ENCODE measurements at regions not wholly inside any gene's neighbourhood (a gene's known extent, or its start where the extent isn't known, plus 50 kb on each side); places are given as distances from the start of the nearest gene placed in this dataset.

DNA sequence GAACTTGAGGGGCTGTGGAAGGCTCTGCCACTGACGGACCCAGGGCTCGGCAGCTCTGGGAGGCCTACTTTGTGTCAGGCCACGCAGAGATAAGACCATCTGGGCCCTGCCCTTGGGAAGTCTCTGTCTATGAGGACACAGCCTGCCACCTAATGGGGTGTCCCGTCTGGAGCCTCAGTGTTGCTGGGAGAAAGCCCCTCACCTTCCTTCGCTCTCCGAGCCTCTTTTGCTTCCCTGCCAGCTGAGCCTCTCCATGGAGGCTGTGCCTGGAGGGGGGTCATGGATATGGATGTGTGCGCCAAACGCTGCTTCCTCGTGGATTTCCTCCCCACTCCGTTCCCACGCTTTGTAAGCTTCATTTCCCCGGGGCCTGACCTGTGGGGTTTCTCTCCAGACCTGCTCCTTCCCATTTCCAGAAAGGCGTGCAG is 228.8 kb downstream of the SEC14L1 start:
- TF ChIP-seq, protein P1, sequence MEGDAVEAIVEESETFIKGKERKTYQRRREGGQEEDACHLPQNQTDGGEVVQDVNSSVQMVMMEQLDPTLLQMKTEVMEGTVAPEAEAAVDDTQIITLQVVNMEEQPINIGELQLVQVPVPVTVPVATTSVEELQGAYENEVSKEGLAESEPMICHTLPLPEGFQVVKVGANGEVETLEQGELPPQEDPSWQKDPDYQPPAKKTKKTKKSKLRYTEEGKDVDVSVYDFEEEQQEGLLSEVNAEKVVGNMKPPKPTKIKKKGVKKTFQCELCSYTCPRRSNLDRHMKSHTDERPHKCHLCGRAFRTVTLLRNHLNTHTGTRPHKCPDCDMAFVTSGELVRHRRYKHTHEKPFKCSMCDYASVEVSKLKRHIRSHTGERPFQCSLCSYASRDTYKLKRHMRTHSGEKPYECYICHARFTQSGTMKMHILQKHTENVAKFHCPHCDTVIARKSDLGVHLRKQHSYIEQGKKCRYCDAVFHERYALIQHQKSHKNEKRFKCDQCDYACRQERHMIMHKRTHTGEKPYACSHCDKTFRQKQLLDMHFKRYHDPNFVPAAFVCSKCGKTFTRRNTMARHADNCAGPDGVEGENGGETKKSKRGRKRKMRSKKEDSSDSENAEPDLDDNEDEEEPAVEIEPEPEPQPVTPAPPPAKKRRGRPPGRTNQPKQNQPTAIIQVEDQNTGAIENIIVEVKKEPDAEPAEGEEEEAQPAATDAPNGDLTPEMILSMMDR (IDR thresholded peaks at IDR 0.05): no peak
- TF ChIP-seq ZFX (IDR thresholded peaks at IDR 0.05; ENCODE audit: borderline replicate concordance): no peak
- H3K27ac ChIP-seq: no peak overlapping the region

DNA sequence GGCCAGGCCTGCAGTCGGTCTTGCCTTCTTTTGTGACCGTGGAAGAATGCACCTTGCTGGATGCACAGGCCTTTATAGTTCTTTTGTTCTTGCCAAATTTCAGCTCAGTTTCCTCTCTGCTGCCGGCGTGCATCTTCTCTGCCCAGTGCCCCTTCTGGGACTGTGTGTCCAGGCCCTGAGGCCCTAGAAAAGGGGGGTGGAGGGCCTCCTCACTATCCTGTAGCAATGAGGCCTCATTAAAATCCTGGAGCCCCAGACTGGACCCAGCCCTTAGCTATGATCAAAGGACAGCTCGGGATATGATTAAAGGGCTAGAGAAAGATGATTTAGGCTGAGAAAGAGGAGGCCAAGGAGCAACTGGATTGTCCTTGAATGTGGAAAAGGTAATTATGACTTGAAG is 229.8 kb downstream of the SEC14L1 start:
- TF ChIP-seq, protein P1 (IDR thresholded peaks at IDR 0.05): no peak
- no peak for TF ChIP-seq ZFX (IDR thresholded peaks at IDR 0.05; ENCODE audit: borderline replicate concordance)
- no peak overlapping the region for H3K27ac ChIP-seq

DNA sequence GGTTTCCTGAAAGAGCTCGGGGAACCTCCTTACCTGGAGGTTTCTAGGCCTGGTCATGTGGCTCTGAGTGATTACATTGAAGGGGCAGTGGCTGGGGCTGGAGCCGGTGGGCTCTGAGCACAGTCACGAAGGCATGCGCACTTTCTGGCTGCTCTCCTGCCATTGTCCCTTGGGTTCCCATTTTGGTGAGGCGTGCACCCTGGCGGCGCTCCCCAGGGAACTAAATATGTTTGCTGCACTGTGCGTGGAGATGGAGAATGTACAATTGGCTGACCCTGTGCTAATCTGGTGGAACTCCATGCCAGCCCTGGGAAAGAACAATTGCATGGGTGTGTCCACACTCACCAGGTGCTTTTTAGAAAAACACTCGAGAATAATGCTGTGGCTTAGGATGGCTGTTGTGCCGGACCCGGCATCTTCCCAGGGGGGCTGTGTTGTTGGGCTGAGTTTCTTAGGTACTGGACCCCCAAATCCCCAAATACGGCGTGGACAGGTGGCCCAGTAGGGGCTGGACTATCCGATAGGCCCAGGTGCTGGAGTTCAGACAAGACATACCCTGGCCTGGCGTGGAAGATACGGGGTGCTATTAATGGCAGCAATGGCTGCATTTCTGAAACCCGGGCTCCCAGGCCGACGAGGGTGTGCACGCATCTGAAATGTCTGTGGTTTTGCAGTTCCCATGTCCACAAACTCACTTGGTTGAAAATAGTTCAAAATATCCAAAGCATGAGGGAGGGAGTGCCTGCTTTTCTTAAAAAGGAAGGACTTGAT is 230.5 kb downstream of the SEC14L1 start:
- no peak overlapping the region for H3K27ac ChIP-seq
- TF ChIP-seq, protein P1 (IDR thresholded peaks at IDR 0.05): no peak
- TF ChIP-seq ZFX (IDR thresholded peaks at IDR 0.05; ENCODE audit: borderline replicate concordance): no peak

DNA sequence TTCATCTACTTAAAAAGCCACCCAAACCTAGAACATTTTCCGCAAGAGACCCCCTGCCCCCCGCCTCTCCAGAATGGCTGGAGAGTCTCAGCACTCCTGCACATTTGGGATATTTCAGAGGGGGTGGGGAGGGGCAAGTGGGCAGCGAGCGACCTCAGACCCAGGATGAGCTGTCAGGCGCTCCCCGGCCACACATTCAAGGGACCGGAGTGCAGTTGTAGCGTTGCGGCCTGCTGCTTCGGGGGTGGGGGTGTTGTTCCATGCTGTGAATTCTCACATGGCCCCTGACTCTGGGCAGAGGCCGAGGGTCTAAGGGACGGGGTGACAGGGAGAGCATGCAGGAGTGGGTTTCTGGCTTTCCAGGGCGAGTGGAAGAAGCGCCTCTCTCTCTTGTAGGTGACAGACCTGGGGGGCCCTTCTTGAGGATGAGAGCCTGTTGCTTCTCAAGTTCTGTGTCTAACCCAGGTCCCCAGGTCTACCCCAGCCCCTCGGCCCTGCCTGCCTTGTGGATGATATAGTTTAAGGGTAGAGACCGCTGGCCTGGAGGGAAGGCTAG is 231.2 kb downstream of the SEC14L1 start:
- no peak overlapping the region for H3K27ac ChIP-seq

DNA sequence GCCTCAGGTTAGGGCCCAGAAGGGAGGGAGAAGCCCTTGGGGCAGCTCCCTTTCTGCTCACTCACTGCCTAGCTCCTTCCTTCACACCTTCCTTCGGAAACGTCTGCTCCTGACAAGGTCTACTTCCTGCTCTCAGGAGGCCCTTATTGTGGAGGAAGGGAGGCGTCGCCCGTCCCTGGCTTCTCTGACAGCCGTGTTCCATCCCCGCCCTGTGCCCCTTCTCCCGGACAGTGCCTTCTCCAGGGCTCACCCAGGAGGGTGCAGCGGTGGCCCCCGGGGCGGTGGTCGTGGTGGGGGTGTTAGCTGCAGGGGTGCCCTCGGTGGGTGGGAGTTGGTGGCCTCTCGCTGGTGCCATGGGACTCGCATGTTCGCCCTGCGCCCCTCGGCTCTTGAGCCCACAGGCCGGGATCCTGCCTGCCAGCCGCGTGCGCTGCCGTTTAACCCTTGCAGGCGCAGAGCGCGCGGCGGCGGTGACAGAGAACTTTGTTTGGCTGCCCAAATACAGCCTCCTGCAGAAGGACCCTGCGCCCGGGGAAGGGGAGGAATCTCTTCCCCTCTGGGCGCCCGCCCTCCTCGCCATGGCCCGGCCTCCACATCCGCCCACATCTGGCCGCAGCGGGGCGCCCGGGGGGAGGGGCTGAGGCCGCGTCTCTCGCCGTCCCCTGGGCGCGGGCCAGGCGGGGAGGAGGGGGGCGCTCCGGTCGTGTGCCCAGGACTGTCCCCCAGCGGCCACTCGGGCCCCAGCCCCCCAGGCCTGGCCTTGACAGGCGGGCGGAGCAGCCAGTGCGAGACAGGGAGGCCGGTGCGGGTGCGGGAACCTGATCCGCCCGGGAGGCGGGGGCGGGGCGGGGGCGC is 231.9 kb downstream of the SEC14L1 start:
- H3K27ac ChIP-seq: no peak overlapping the region
- TF ChIP-seq ZFX (IDR thresholded peaks at IDR 0.05; ENCODE audit: borderline replicate concordance): no peak
- TF ChIP-seq, protein P1 (IDR thresholded peaks at IDR 0.05): no peak; the same call in 1 of the 2 replicates

More for the DNA sequence above, 231.2 kb downstream of the SEC14L1 start:
- TF ChIP-seq, protein P1 (IDR thresholded peaks at IDR 0.05): no peak
- no peak for TF ChIP-seq ZFX (IDR thresholded peaks at IDR 0.05; ENCODE audit: borderline replicate concordance)

DNA sequence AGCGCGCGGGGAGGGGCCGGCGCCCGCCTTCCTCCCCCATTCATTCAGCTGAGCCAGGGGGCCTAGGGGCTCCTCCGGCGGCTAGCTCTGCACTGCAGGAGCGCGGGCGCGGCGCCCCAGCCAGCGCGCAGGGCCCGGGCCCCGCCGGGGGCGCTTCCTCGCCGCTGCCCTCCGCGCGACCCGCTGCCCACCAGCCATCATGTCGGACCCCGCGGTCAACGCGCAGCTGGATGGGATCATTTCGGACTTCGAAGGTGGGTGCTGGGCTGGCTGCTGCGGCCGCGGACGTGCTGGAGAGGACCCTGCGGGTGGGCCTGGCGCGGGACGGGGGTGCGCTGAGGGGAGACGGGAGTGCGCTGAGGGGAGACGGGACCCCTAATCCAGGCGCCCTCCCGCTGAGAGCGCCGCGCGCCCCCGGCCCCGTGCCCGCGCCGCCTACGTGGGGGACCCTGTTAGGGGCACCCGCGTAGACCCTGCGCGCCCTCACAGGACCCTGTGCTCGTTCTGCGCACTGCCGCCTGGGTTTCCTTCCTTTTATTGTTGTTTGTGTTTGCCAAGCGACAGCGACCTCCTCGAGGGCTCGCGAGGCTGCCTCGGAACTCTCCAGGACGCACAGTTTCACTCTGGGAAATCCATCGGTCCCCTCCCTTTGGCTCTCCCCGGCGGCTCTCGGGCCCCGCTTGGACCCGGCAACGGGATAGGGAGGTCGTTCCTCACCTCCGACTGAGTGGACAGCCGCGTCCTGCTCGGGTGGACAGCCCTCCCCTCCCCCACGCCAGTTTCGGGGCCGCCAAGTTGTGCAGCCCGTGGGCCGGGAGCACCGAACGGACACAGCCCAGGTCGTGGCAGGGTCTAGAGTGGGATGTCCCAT is 232.8 kb downstream of the SEC14L1 start:
- no peak overlapping the region for H3K27ac ChIP-seq
- TF ChIP-seq, protein P1 (IDR thresholded peaks at IDR 0.05): no peak
- no peak for TF ChIP-seq ZFX (IDR thresholded peaks at IDR 0.05; ENCODE audit: borderline replicate concordance)

All from 22Rv1 (cell line).